Uterus (tissue), 3 donors: ENCODE measurements at regions not wholly inside any gene's neighbourhood (a gene's known extent, or its start where the extent isn't known, plus 50 kb on each side); places are given as distances from the start of the nearest gene placed in this dataset.

Experiments used
- DNase-seq, 2 donors: peaks; one replicate each; pipeline ENCODE4 v3.0.0-alpha.2; 2019 to 2020
- H3K27ac ChIP-seq, 2 donors: fragments of 200-600 bp; sonication (generic); 1 replicate in 1 of 2; 2 replicates in 1 of 2; pipeline ENCODE4 v1.5.1; 2016 to 2018
- H3K27me3 ChIP-seq, 2 donors: fragments of 200-600 bp; sonication (generic); one replicate each; pipeline ENCODE4 v1.5.1; 2018 to 2019; ENCODE audit warnings: control low read depth in 1 of 2
- H3K36me3 ChIP-seq, 2 donors: fragments of 200-600 bp; sonication (generic); one replicate each; pipeline ENCODE4 v1.5.1; 2019; ENCODE audit warnings: control low read depth in 1 of 2
- H3K4me1 ChIP-seq, 2 donors: fragments of 200-600 bp; sonication (generic); one replicate each; pipeline ENCODE4 v1.5.1; 2018 to 2019; ENCODE audit warnings: control low read depth in 1 of 2
- H3K4me3 ChIP-seq, 2 donors: fragments of 200-600 bp; sonication (generic); 1 replicate in 1 of 2; 2 replicates in 1 of 2; pipeline ENCODE4 v1.5.1; 2018 to 2019; ENCODE audit warnings: mild to moderate bottlenecking in 1 of 2
- H3K9me3 ChIP-seq, 2 donors: fragments of 200-600 bp; sonication (generic); one replicate each; pipeline ENCODE4 v1.5.1; 2019; ENCODE audit warnings: control low read depth in 1 of 2
- POLR2A ChIP-seq, 2 donors: fragments of 450-650 bp; IDR thresholded peaks; one replicate each; pipeline ENCODE4 v1.6.1; 2016; ENCODE audit warnings: antibody characterized with exemption in 2 of 2, mild to moderate bottlenecking in 1 of 2, moderate library complexity in 1 of 2
- intact Hi-C: fragments of 100-400 bp; cut with DNase I; formaldehyde crosslinking; loops from one replicate; pipeline ENCODE4 v1.15.1; 2023; ENCODE audit warnings: low total_unique reads
- TF ChIP-seq, protein P1 (sequence below), 4 experiments: fragments of 200-600 bp in 2 of 4; fragments of 450-650 bp in 2 of 4; sonication (generic) in 2 of 4; IDR thresholded peaks; one replicate each; pipeline ENCODE4 v1.5.1; 2016 to 2019; ENCODE audit warnings: antibody characterized with exemption in 4 of 4, mild to moderate bottlenecking in 2 of 4, moderate library complexity in 1 of 4
- donor health status: DM: yes; HTN: yes; CAD: no.

DNA sequence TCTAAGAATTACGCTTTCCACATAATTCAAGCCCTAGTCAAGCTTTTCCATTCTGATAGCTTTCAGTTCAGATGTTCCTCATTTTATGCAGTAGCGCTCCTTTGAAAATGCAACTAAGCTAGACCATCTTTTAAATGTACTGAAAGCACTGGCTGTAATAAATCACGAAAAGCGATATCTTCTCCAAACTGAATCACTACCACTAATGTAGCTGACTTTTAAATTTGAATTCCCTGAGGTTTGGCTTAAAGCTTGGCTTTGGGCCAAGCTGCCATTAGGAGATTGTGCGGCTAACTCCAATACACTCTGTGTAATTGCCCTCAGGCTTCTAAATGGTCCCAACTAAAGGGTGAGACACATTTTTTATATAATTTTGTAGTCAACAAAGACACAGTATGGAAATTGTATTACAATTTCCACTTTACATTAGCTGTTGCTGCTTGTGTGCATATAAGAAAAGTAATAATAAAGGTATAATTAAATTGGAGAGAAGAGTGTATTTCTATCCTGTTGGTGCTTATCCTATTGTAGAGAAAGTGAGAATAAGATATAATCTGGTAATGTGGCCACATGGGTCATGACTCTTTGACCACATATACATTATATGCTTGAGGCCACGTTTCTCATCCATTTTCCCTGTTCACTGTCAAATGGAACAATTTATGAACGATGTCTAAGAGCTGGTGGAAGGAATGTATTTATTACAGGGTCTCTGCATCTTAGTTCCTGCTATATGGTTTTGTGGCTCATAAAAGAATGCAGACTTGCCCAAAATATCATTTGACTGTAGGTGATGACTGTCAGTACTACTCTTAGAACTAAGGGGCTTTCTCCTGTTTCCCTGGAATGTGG lies 118.7 kb upstream of the TAF11L2 start:
- no peak for DNase-seq
- Histone ChIP-seq H3K36me3 (no peaks in the 10 kb centered on the region), H3K27ac (peak overlapping the region; percentile 12 to 73), H3K27me3 (no peaks in the 10 kb centered on the region), H3K4me3 (no peak overlapping the region), H3K4me1 (no peaks in the 10 kb centered on the region), H3K9me3 (no peaks in the 10 kb centered on the region)
- TF ChIP-seq, protein P1, sequence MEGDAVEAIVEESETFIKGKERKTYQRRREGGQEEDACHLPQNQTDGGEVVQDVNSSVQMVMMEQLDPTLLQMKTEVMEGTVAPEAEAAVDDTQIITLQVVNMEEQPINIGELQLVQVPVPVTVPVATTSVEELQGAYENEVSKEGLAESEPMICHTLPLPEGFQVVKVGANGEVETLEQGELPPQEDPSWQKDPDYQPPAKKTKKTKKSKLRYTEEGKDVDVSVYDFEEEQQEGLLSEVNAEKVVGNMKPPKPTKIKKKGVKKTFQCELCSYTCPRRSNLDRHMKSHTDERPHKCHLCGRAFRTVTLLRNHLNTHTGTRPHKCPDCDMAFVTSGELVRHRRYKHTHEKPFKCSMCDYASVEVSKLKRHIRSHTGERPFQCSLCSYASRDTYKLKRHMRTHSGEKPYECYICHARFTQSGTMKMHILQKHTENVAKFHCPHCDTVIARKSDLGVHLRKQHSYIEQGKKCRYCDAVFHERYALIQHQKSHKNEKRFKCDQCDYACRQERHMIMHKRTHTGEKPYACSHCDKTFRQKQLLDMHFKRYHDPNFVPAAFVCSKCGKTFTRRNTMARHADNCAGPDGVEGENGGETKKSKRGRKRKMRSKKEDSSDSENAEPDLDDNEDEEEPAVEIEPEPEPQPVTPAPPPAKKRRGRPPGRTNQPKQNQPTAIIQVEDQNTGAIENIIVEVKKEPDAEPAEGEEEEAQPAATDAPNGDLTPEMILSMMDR (IDR thresholded peaks at IDR 0.05), result no peak
- no peak for TF ChIP-seq POLR2A (IDR thresholded peaks at IDR 0.05)
- intact Hi-C loops, result no loop called here

DNA sequence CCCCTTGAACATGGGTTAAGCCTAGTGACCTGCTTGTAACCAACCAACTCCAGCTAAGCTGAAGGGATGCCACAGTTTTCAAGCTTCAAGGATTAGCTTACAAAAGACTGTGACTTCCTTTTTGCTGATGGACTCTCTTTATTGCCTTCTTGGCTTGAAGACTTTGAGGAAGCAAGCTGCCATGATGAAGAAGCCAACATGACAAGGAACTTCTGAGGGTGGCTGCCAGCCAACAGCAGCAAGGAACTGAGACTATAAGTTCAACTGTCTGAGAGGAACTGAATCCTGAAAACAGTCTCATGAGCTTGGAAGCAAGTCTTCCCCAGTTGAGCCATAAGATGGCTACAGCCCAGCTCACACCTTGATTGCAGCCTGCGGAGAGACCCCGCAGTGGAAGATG lies 116.1 kb upstream of the TAF11L2 start:
- TF ChIP-seq, protein P1 (IDR thresholded peaks at IDR 0.05), result no peak
- no peak for TF ChIP-seq POLR2A (IDR thresholded peaks at IDR 0.05)
- Histone ChIP-seq H3K27ac (no peak overlapping the region), H3K27me3 (no peaks in the 10 kb centered on the region), H3K4me1 (no peaks in the 10 kb centered on the region), H3K4me3 (no peak overlapping the region), H3K9me3 (no peaks in the 10 kb centered on the region), H3K36me3 (no peaks in the 10 kb centered on the region)
- no peak for DNase-seq
- intact Hi-C loops, result no loop called here

DNA sequence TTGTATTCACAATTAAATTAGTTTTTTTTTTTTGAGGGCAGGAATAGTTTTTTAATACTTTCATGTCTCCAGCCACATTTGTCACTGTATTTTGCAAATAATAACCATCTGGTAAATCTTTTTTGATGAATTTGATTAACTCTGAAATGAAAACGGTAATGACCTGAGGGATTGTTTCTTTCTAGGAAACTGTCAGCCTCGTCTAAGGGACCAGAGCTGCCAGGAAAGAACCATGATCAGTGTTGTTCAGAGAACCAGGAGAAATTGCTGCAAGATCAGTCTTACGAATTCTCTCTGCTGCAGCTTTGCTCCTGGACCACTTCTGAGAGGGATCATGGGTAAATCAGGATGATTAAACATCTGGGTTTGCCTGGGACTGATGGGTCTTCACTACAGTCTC lies 114.5 kb upstream of the TAF11L2 start:
- DNase-seq, result no peak
- Histone ChIP-seq H3K36me3 (no peaks in the 10 kb centered on the region), H3K9me3 (no peaks in the 10 kb centered on the region), H3K4me1 (no peaks in the 10 kb centered on the region), H3K4me3 (no peak overlapping the region), H3K27me3 (no peaks in the 10 kb centered on the region), H3K27ac (no peak overlapping the region)
- TF ChIP-seq POLR2A (IDR thresholded peaks at IDR 0.05), result no peak
- TF ChIP-seq, protein P1 (IDR thresholded peaks at IDR 0.05), result no peak
- intact Hi-C loops, result no loop called here

DNA sequence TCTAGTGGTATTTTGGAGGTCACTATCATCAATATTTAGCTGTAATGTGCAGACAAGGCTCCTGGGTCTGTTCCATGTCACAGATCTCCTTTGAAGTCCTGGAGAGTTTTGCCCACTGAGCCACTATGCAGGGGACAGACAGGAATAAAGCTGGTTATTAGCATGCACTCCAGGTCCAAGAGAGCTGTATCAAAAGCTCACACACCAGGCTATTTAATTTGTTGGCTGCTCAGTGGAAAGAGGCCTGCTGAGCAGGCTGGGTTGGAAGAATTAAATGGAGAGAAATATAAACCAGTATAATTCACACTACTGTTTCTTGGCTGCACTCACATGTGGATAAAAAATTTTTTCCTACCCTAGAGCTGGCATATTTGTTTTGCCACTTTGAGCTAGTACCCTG lies 113.8 kb upstream of the TAF11L2 start:
- no peaks in the 10 kb centered on the region for H3K9me3 ChIP-seq
- no peak overlapping the region for H3K4me3 ChIP-seq
- H3K27ac ChIP-seq, result no peak overlapping the region
- H3K27me3 ChIP-seq, result no peaks in the 10 kb centered on the region
- no peaks in the 10 kb centered on the region for H3K36me3 ChIP-seq
- intact Hi-C loops, result no loop called here
- TF ChIP-seq, protein P1 (IDR thresholded peaks at IDR 0.05), result no peak
- H3K4me1 ChIP-seq, result no peaks in the 10 kb centered on the region
- no peak for DNase-seq

DNA sequence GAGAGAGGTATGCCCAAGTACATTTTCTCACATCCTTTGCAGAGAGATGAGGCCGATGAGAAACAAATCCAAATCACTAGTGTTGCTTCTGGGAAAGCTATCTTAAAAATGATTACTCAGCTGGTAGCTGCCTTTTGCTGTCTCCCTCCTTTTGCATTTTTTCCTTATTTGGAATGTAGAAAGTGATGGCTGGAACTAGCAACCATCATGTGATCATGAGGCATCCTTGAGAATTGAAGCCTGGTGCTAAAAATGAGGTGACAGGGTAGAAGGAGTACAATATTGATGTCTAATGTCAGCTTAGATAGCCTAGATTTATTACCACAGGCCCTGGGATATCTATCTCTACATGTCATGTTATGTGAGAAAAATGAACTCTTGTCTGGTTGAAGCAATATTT lies 109.3 kb upstream of the TAF11L2 start:
- TF ChIP-seq, protein P1 (IDR thresholded peaks at IDR 0.05), result no peak
- no peak for TF ChIP-seq POLR2A (IDR thresholded peaks at IDR 0.05)
- intact Hi-C loops, result no loop called here
- DNase-seq, result no peak

More for the DNA sequence above, 109.3 kb upstream of the TAF11L2 start:
- H3K27me3 ChIP-seq, result no peaks in the 10 kb centered on the region
- H3K27ac ChIP-seq, result no peak overlapping the region
- no peak overlapping the region for H3K4me3 ChIP-seq
- H3K4me1 ChIP-seq, result no peaks in the 10 kb centered on the region
- H3K9me3 ChIP-seq, result no peaks in the 10 kb centered on the region
- no peaks in the 10 kb centered on the region for H3K36me3 ChIP-seq
